Activated naive CD4-positive, alpha-beta T cell treated with anti-CD3 and anti-CD28 coated beads, Interleukin-2, amount 10 ng/mL, durations not matched to agents 7 days and 5 days (primary cell): ENCODE measurements at regions not wholly inside any gene's neighbourhood (a gene's known extent, or its start where the extent isn't known, plus 50 kb on each side); places are given as distances from the start of the nearest gene placed in this dataset.

ENCODE experiments used
- CTCF ChIA-PET: fragments of 350-600 bp; sonication (Branson Sonifier 250); formaldehyde crosslinking; loops from one replicate; lab custom pipeline; 2021; ENCODE audit warnings: antibody characterized with exemption; lab: Charles Lee
- DNase-seq: peaks from one replicate; pipeline ENCODE4 v3.0.0-alpha.2; 2020
- H3K27ac Mint-ChIP-seq: one replicate; pipeline ENCODE4 v1.8.0; 2021; ENCODE audit warnings: mild to moderate bottlenecking, moderate library complexity, mixed read lengths
- H3K27me3 Mint-ChIP-seq: one replicate; pipeline ENCODE4 v1.8.0; 2021; ENCODE audit warnings: mild to moderate bottlenecking, mixed read lengths
- H3K36me3 Mint-ChIP-seq: one replicate; pipeline ENCODE4 v1.8.0; 2021; ENCODE audit warnings: mixed read lengths
- H3K4me1 Mint-ChIP-seq: one replicate; pipeline ENCODE4 v1.8.0; 2021; ENCODE audit warnings: mixed read lengths
- H3K4me3 Mint-ChIP-seq: one replicate; pipeline ENCODE4 v1.8.0; 2021; ENCODE audit warnings: mild to moderate bottlenecking, moderate library complexity, mixed read lengths
- H3K9me3 Mint-ChIP-seq: one replicate; pipeline ENCODE4 v1.8.0; 2021; ENCODE audit warnings: mixed read lengths

GRCh38 chr12:24499151-24500146 is 449.5 kb downstream of the BCAT1 start:
- CTCF ChIA-PET: no interaction called here
- Mint-ChIP-seq H3K4me1 (no peaks in the 10 kb centered on the region), H3K9me3 (peaks cover 5% of the 10 kb centered on the region)

DNA sequence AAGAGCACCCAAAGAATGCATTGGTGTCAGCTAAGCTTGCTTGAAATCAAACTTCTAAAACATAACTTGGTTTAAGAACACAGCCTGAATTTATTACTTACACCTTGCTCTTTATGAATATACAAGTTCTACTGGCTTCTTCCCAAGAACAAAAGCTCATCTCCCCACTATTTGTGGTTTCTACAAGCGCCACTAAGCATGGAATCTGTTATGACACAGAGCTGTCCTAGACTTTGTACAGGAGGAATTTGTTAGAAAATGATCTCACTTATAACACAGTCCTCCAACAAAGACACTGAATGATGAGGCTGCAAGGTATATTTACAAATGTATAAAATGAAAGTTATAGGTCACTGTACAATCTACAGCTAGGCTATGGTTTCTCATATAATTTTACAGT is 452.1 kb downstream of the BCAT1 start:
- no peak overlapping the region for H3K4me3 Mint-ChIP-seq
- H3K4me1 Mint-ChIP-seq: no peaks in the 10 kb centered on the region
- H3K27me3 Mint-ChIP-seq: no peaks in the 10 kb centered on the region
- no peak overlapping the region for H3K27ac Mint-ChIP-seq
- H3K36me3 Mint-ChIP-seq: no peaks in the 10 kb centered on the region
- no peak for DNase-seq
- no peaks in the 10 kb centered on the region for H3K9me3 Mint-ChIP-seq
- CTCF ChIA-PET: no interaction called here

More at GRCh38 chr12:24499151-24500146, 449.5 kb downstream of the BCAT1 start:
- DNase-seq: no peak
- H3K27me3 Mint-ChIP-seq: no peaks in the 10 kb centered on the region
- H3K4me3 Mint-ChIP-seq: no peak overlapping the region
- H3K36me3 Mint-ChIP-seq: no peaks in the 10 kb centered on the region
- no peak overlapping the region for H3K27ac Mint-ChIP-seq

GRCh38 chr12:24494401-24494800 is 454.5 kb downstream of the BCAT1 start:
- no peak for DNase-seq
- Mint-ChIP-seq H3K27ac (no peak overlapping the region), H3K4me1 (no peaks in the 10 kb centered on the region), H3K9me3 (no peaks in the 10 kb centered on the region), H3K27me3 (no peaks in the 10 kb centered on the region), H3K4me3 (no peak overlapping the region), H3K36me3 (no peaks in the 10 kb centered on the region)
- CTCF ChIA-PET: no interaction called here

GRCh38 chr12:24491968-24492367 is 456.9 kb downstream of the BCAT1 start:
- Mint-ChIP-seq H3K27ac (no peak overlapping the region), H3K4me1 (no peaks in the 10 kb centered on the region), H3K9me3 (no peaks in the 10 kb centered on the region), H3K4me3 (no peak overlapping the region), H3K27me3 (no peaks in the 10 kb centered on the region), H3K36me3 (no peaks in the 10 kb centered on the region)
- CTCF ChIA-PET: no interaction called here
- DNase-seq: no peak

- Mint-ChIP-seq H3K27ac (no peak overlapping the region), H3K4me3 (no peak overlapping the region), H3K36me3 (no peaks in the 10 kb centered on the region), H3K27me3 (no peaks in the 10 kb centered on the region), H3K4me1 (no peaks in the 10 kb centered on the region), H3K9me3 (no peaks in the 10 kb centered on the region)
- no peak for DNase-seq
- CTCF ChIA-PET: no interaction called here
Observed at GRCh38 chr12:24489939-24490338, 459.0 kb downstream of the BCAT1 start.

- no peak overlapping the region for H3K27ac Mint-ChIP-seq
- H3K9me3 Mint-ChIP-seq: no peaks in the 10 kb centered on the region
- no peaks in the 10 kb centered on the region for H3K36me3 Mint-ChIP-seq
- no peak for DNase-seq
- no peaks in the 10 kb centered on the region for H3K4me1 Mint-ChIP-seq
- CTCF ChIA-PET: no interaction called here
- no peaks in the 10 kb centered on the region for H3K27me3 Mint-ChIP-seq
- no peak overlapping the region for H3K4me3 Mint-ChIP-seq
Observed at GRCh38 chr12:24488906-24489619, 459.8 kb downstream of the BCAT1 start.

- Mint-ChIP-seq H3K9me3 (no peaks in the 10 kb centered on the region), H3K4me1 (no peaks in the 10 kb centered on the region), H3K36me3 (no peaks in the 10 kb centered on the region), H3K27me3 (no peaks in the 10 kb centered on the region), H3K4me3 (no peak overlapping the region), H3K27ac (no peak overlapping the region)
- CTCF ChIA-PET: no interaction called here
- no peak for DNase-seq
Observed at GRCh38 chr12:24488091-24488596, 460.8 kb downstream of the BCAT1 start.

DNA sequence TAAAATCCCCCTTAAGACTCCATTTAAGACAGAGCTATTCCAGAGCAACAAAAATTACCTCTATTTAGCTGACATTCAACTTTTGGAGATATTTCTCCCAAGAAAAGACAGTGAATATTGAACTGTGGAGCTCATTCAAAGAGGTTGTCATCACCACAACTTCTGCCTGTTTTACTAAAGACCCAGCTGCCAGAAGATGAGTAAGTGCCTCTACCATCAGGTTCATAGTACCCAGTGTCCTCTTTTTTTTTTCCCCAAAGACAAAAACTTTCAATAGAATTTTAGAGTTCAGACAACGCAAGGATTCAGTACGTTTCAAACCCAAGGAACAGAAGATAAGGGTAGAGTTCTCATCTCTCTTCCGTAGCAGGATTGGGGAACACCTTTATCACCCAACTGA is 461.3 kb downstream of the BCAT1 start:
- Mint-ChIP-seq H3K27ac (no peak overlapping the region), H3K4me1 (no peaks in the 10 kb centered on the region), H3K27me3 (no peaks in the 10 kb centered on the region), H3K36me3 (no peaks in the 10 kb centered on the region), H3K9me3 (no peaks in the 10 kb centered on the region), H3K4me3 (no peak overlapping the region)
- CTCF ChIA-PET: no interaction called here
- no peak for DNase-seq

DNA sequence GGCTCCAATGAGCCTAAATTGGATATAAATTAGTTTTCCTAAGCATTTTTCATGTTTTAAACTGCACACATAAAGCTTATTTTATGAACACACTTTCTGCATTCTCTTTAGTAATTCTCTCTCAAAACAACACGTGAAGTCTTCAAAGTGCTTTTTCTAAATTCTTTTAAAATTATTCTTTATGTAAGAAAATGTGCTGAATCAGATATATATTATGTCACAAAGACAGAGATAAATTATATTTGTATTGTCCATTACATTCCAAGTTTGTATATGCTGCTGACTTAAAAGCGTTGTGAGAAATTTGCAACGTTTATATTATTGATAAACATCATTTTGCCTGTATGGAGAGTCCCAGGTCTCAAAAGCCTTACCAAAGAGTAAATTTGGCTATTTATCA is 465.2 kb downstream of the BCAT1 start:
- Mint-ChIP-seq H3K9me3 (no peaks in the 10 kb centered on the region), H3K27ac (no peak overlapping the region), H3K27me3 (no peaks in the 10 kb centered on the region), H3K36me3 (no peaks in the 10 kb centered on the region), H3K4me1 (no peaks in the 10 kb centered on the region), H3K4me3 (no peak overlapping the region)
- DNase-seq: no peak
- CTCF ChIA-PET: no interaction called here

DNA sequence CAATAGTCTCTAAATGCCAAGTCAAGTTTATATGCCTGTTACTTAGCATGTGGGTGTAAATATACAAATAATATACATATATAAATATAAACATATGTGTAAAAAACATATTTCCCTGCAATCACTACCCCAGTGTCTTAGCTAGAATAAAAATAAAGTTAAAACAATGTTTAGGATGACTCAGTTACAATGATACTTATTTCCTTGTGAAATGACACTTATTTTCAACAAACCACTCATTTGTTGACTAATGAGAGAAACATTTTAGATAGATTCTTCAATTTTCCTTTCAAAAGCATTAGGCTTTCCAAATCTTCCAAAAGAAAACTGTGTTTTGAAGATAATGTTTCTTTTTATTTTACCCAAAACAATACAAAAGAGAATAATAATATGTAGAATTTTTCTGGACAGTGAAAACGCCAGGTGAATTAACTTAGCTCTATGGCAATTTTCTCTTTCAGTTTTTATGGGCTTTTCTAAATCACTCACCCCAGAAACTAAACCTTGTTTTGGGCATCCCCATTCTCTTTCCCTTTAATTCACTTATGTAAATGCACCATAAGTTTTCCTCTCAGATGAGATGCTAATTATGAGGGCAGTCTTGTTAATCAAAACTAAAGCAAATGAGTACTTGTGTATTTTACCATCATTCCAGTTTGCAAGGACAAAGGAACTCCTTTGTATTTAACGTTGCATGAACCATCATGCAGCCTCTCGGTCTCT is 465.9 kb downstream of the BCAT1 start:
- DNase-seq: no peak
- Mint-ChIP-seq H3K9me3 (no peaks in the 10 kb centered on the region), H3K4me1 (no peaks in the 10 kb centered on the region), H3K4me3 (no peak overlapping the region), H3K36me3 (no peaks in the 10 kb centered on the region), H3K27ac (no peak overlapping the region), H3K27me3 (no peaks in the 10 kb centered on the region)
- CTCF ChIA-PET: no interaction called here

GRCh38 chr12:24482044-24482443 is 466.9 kb downstream of the BCAT1 start:
- Mint-ChIP-seq H3K36me3 (no peaks in the 10 kb centered on the region), H3K4me1 (no peaks in the 10 kb centered on the region), H3K4me3 (no peak overlapping the region), H3K27ac (no peak overlapping the region), H3K27me3 (no peaks in the 10 kb centered on the region), H3K9me3 (no peaks in the 10 kb centered on the region)
- CTCF ChIA-PET: no interaction called here
- no peak for DNase-seq

- H3K9me3 Mint-ChIP-seq: no peaks in the 10 kb centered on the region
- no peak overlapping the region for H3K27ac Mint-ChIP-seq
- no peaks in the 10 kb centered on the region for H3K36me3 Mint-ChIP-seq
- no peak overlapping the region for H3K4me3 Mint-ChIP-seq
- CTCF ChIA-PET: no interaction called here
- H3K27me3 Mint-ChIP-seq: no peaks in the 10 kb centered on the region
- no peaks in the 10 kb centered on the region for H3K4me1 Mint-ChIP-seq
- DNase-seq: no peak
Observed at GRCh38 chr12:24480766-24481449, 468.0 kb downstream of the BCAT1 start.

DNA sequence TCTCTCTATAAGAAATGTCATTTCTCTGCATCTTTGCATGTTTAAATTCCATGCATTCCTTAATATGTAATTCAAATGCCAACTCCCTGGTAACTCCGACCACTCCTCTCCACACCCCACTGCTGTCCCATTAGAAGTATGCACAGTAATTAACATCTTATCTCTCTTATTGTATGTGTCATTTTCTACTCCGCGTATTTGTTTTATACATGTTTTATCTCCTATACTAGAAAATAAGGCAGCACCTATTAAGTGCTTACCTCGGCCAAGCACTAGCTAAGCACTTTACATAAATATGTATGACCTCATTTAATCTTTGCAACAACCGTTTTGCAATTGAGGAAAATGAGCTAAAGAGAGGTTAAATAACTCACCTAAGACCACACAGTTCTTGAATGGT is 469.8 kb downstream of the BCAT1 start:
- Mint-ChIP-seq H3K4me3 (no peak overlapping the region), H3K36me3 (no peaks in the 10 kb centered on the region), H3K27me3 (no peaks in the 10 kb centered on the region), H3K4me1 (no peaks in the 10 kb centered on the region), H3K9me3 (no peaks in the 10 kb centered on the region), H3K27ac (no peak overlapping the region)
- CTCF ChIA-PET: no interaction called here
- no peak for DNase-seq

DNA sequence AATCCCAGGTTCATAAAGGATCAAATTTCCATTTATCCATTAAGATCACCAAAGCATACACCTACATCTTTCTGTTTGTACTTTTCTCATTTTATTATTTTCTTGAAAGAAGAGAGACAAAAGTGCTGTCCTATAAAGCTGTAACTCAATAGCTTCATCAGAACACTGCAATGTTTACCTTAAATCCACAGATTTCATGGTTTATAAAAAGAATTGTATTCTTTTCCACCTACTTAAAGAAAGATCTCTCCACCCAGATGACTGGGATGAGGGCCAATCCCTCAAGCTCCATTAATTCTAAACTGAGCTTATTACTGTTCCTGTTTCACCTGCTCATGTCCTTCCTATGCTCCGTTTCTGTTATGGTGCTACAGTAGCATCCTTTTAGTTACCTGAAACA is 470.6 kb downstream of the BCAT1 start:
- no peak for DNase-seq
- H3K4me1 Mint-ChIP-seq: no peaks in the 10 kb centered on the region
- no peaks in the 10 kb centered on the region for H3K36me3 Mint-ChIP-seq
- no peak overlapping the region for H3K4me3 Mint-ChIP-seq
- no peak overlapping the region for H3K27ac Mint-ChIP-seq
- H3K27me3 Mint-ChIP-seq: no peaks in the 10 kb centered on the region
- CTCF ChIA-PET: no interaction called here
- no peaks in the 10 kb centered on the region for H3K9me3 Mint-ChIP-seq
